Calu3 (cell line): ENCODE measurements at regions not wholly inside any gene's neighbourhood (a gene's known extent, or its start where the extent isn't known, plus 50 kb on each side); places are given as distances from the start of the nearest gene placed in this dataset.
A peak's percentile ranks its signal among the peaks of the same experiment; 100 is the strongest.

Experiments
- BruUV-seq: library from RNA; stranded (reverse); fragments of 400-500 nt; replicated peaks from 2 replicates; lab custom pipeline; 2021; lab: Mats Ljungman, UMichigan
- CTCF ChIA-PET: fragments of 300-600 bp; sonication (Branson Sonifier 250); formaldehyde crosslinking; loops from one replicate; lab custom pipeline; 2022; ENCODE audit warnings: antibody characterized with exemption; lab: Charles Lee
- DNase-seq: peaks from one replicate; pipeline ENCODE4 v3.0.0; 2022
- H3K27ac Mint-ChIP-seq: one replicate; pipeline ENCODE4 v1.8.0; 2022; ENCODE audit warnings: mixed read lengths; ENCODE audit not compliant: unreplicated experiment
- H3K27me3 Mint-ChIP-seq: one replicate; pipeline ENCODE4 v1.8.0; 2022; ENCODE audit warnings: mixed read lengths; ENCODE audit not compliant: unreplicated experiment
- H3K36me3 Mint-ChIP-seq: one replicate; pipeline ENCODE4 v1.8.0; 2022; ENCODE audit warnings: mild to moderate bottlenecking, moderate library complexity, mixed read lengths; ENCODE audit not compliant: insufficient read depth, unreplicated experiment
- H3K4me1 Mint-ChIP-seq: one replicate; pipeline ENCODE4 v1.8.0; 2022; ENCODE audit warnings: mild to moderate bottlenecking, low read depth, mixed read lengths; ENCODE audit not compliant: unreplicated experiment
- H3K4me3 Mint-ChIP-seq: one replicate; pipeline ENCODE4 v1.8.0; 2022; ENCODE audit warnings: mild to moderate bottlenecking, low read depth, moderate library complexity, mixed read lengths; ENCODE audit not compliant: unreplicated experiment
- H3K9me3 Mint-ChIP-seq: one replicate; pipeline ENCODE4 v1.8.0; 2022; ENCODE audit warnings: low read depth, mixed read lengths; ENCODE audit not compliant: unreplicated experiment
- intact Hi-C: fragments of 100-400 bp; cut with micrococcal nuclease; formaldehyde crosslinking; loops from one replicate; pipeline ENCODE4 v1.10.0; 2022; ENCODE audit not compliant: unreplicated experiment
- TF ChIP-seq, protein P1 (sequence below): fragments of 200-600 bp; IDR thresholded peaks from one replicate; pipeline ENCODE4 v1.8.0; 2022; ENCODE audit warnings: antibody characterized with exemption; ENCODE audit not compliant: unreplicated experiment

DNA sequence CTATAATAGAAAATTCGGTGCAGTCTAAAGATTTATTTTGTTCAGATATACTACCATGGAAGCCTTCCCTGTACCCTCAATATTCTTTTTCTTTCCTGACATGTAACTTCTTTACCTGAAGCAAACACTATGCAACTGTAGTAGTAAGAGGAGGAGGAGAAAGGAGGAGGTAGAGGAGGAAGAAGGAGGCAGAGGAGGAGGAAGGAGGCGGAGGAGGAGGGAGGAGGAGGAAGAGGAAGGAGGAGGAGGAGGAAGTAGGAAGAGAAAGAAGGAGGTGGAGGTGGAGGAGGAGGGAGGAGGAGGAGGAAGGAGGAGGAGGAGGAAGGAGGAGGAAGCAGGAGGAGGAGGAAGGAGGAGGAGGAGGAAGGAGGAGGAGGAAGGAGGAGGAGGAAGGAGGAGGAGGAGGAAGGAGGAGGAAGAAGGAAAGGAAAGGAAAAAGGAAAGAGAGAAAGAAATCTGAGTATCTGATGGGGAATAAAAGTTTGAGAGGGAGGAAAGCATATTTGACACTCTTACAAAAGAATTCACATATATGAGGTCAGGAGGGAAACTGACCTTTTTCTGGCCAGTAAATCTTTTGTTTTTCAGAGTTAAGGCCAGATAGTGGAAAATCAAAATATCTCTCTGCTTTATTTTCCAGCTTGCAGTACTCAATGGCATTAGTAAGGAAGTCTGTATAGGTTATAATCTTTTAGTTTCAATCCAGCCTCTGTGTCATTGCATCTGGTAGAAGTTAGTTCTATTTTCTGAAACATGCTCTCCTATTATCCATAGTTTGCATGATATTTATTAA, 114.5 kb upstream of the LPAR1 start:
- no TSS peak for BruUV-seq
- Mint-ChIP-seq H3K27ac (no peak overlapping the region), H3K36me3 (no peaks in the 10 kb centered on the region), H3K4me1 (peaks cover 15% of the 10 kb centered on the region), H3K4me3 (no peak overlapping the region), H3K27me3 (no peaks in the 10 kb centered on the region), H3K9me3 (no peaks in the 10 kb centered on the region)
- intact Hi-C loops: no loop called here
- no peak for DNase-seq
- CTCF ChIA-PET: no interaction called here
- TF ChIP-seq, protein P1, sequence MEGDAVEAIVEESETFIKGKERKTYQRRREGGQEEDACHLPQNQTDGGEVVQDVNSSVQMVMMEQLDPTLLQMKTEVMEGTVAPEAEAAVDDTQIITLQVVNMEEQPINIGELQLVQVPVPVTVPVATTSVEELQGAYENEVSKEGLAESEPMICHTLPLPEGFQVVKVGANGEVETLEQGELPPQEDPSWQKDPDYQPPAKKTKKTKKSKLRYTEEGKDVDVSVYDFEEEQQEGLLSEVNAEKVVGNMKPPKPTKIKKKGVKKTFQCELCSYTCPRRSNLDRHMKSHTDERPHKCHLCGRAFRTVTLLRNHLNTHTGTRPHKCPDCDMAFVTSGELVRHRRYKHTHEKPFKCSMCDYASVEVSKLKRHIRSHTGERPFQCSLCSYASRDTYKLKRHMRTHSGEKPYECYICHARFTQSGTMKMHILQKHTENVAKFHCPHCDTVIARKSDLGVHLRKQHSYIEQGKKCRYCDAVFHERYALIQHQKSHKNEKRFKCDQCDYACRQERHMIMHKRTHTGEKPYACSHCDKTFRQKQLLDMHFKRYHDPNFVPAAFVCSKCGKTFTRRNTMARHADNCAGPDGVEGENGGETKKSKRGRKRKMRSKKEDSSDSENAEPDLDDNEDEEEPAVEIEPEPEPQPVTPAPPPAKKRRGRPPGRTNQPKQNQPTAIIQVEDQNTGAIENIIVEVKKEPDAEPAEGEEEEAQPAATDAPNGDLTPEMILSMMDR: no peak

DNA sequence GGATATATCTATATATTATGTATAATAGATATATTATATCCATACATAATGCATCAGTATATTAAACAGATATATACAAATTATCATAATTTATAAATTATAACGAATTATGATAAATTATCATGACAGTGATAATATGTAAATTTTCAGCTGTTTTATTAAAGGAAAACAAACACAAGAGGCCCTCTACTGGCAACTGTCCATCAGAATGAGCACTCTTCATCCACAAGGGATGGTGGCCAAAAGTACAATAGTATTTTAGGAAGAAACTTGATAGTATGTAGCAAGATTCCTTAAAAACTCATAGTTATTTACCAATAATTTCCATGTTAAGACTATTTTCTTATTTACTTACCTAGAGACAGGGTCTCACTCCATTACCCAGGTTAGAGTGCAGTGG, 113.3 kb upstream of the LPAR1 start:
- no peak for DNase-seq

DNA sequence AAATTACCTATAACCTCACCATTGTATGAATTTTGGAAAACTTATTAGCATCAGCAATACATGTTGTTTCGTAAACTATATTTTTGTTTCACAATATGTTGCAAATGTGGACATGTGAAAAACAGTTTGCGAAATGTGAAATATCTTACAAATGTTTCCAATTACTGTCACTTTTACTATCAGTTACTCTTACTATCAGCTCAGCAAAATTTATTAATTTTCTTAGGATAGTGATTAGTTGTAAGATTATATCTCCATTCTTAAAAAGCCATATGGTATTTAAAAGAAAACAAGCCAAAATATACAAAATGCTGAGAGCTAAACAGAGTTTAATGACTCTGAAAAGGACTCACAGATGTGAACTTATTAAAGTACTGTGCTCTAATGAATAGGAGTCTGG, 111.9 kb upstream of the LPAR1 start:
- BruUV-seq: no TSS peak
- no peak for DNase-seq
- TF ChIP-seq, protein P1: no peak
- H3K4me3 Mint-ChIP-seq: no peak overlapping the region
- no peaks in the 10 kb centered on the region for H3K36me3 Mint-ChIP-seq
- CTCF ChIA-PET: no interaction called here
- no peak overlapping the region for H3K27ac Mint-ChIP-seq
- peaks cover 16% of the 10 kb centered on the region for H3K4me1 Mint-ChIP-seq
- intact Hi-C loops: no loop called here
- H3K27me3 Mint-ChIP-seq: no peaks in the 10 kb centered on the region
- no peaks in the 10 kb centered on the region for H3K9me3 Mint-ChIP-seq

More for the DNA sequence above, 113.3 kb upstream of the LPAR1 start:
- no peak overlapping the region for H3K27ac Mint-ChIP-seq
- BruUV-seq: no TSS peak
- intact Hi-C loops: no loop called here
- TF ChIP-seq, protein P1: no peak
- no peaks in the 10 kb centered on the region for H3K27me3 Mint-ChIP-seq
- CTCF ChIA-PET: no interaction called here
- peaks cover 16% of the 10 kb centered on the region for H3K4me1 Mint-ChIP-seq
- no peaks in the 10 kb centered on the region for H3K9me3 Mint-ChIP-seq
- H3K36me3 Mint-ChIP-seq: no peaks in the 10 kb centered on the region
- no peak overlapping the region for H3K4me3 Mint-ChIP-seq

DNA sequence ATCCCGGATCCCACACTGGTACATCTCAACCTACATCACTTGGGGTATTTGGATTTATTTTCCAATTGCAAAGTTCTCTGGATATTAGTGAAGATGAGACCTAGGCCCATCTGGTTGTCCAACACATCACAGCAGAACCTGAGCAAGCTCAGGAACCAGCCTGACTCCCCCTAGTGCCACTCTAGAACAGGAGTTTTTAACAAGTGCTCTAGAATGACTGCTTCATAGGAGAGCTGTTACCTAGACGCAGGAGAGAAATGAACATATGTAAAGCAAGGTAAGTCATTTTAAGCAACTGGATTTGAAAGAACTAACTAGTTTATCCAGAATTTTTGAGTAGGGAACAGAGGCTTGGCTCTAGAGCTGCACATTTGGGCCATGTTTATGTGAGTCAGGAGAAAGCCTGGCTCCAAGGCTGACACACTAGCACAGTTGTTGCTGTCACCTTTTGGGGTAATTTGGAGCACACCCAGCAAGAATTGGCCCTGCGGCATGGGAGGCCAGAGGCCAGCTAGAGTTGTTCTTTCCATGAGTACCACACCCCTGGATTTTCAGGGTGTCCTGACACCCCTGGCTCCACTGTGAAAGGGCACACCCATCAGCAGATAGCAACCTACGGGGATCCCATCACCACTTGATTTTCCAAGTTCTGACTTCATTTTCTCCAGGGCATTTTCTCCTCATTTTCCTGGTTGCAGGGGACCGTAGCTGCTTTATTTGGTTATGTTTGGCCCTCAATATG, 110.9 kb upstream of the LPAR1 start:
- no peaks in the 10 kb centered on the region for H3K36me3 Mint-ChIP-seq
- H3K4me3 Mint-ChIP-seq: no peak overlapping the region
- no peaks in the 10 kb centered on the region for H3K9me3 Mint-ChIP-seq
- peak overlapping the region; percentile 6 for H3K27ac Mint-ChIP-seq
- intact Hi-C loops: no loop called here
- peaks cover 16% of the 10 kb centered on the region for H3K4me1 Mint-ChIP-seq
- H3K27me3 Mint-ChIP-seq: no peaks in the 10 kb centered on the region
- CTCF ChIA-PET: no interaction called here
- DNase-seq: no peak
- no TSS peak for BruUV-seq
- TF ChIP-seq, protein P1: no peak
